ENCODE measurements at regions not wholly inside any gene's neighbourhood (a gene's known extent, or its start where the extent isn't known, plus 50 kb on each side); places are given as distances from the start of the nearest gene placed in this dataset.

DNA sequence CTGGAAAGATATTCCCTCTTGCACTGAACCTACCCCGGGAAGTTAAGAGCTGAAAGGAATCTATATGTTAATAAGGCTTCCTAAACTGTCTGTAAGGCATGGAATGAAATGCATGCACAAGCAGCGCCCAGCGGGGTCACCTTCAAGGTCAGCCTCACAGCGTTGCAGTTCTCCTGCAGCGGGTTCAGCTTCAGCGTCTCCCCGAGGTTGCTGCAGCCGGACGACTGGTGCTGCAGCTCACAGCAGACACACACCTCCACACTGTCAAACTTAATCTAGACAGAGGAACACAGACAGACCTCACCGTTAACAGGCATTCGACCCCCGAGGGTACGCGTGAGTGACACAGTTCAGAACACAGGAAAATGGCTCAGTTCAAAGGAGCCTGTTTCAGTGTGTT is 73.3 kb downstream of the NSMCE3 start:
- TF ChIP-seq CTCF (IDR thresholded peaks at IDR 0.05) = no peak
- TF ChIP-seq POLR2AphosphoS5 (IDR thresholded peaks at IDR 0.05; ENCODE audit: low read depth, low read length) = no peak
- no peak for TF ChIP-seq REST (IDR thresholded peaks at IDR 0.05; ENCODE audit: insufficient read depth in 1 of 2, low read depth in 2 of 2, low read length in 1 of 2)
- no peak for TF ChIP-seq SIN3A (IDR thresholded peaks at IDR 0.05; ENCODE audit: borderline replicate concordance, insufficient read depth, low read depth, low read length)
- no peak for TF ChIP-seq TCF7L2 (IDR thresholded peaks at IDR 0.05; ENCODE audit: low read depth, low read length)
- no peaks in the 10 kb centered on the region for H3K36me3 ChIP-seq (ENCODE audit: control insufficient read depth, insufficient read depth, low read length)
- no peak for ATAC-seq
- POLR2A ChIA-PET = no interaction called here
- intact Hi-C loops (cut with micrococcal nuclease; ENCODE audit: unreplicated experiment) (no loop called here), in situ Hi-C loops (cut with HindIII; ENCODE audit: low pct_unique_long_range_greater_than_20kb, low sequenced_read_pairs) (no loop called here)
- H3K9me3 ChIP-seq (ENCODE audit: control insufficient read depth, insufficient read depth, low read depth, low read length) = no peaks in the 10 kb centered on the region
- H3K27ac ChIP-seq (ENCODE audit: low read length) = no peak overlapping the region
- no TSS peak for BruUV-seq (replicated peaks)
- no peak for DNase-seq (ENCODE audit: low read depth, low spot score)
- CTCF ChIA-PET = no interaction called here
- H3K4me1 ChIP-seq (ENCODE audit: control insufficient read depth, insufficient read depth, low read length) = no peaks in the 10 kb centered on the region
- H3K4me3 ChIP-seq (ENCODE audit: low read depth in 2 of 2, low read length in 2 of 2) = no peak overlapping the region
- H3K27me3 ChIP-seq (ENCODE audit: control insufficient read depth, insufficient read depth, low read length) = peaks cover 5% of the 10 kb centered on the region; the same call in 1 of the 2 replicates

GRCh38 chr15:29194866-29195265 is 74.8 kb downstream of the NSMCE3 start:
- in situ Hi-C loops (cut with HindIII; ENCODE audit: low pct_unique_long_range_greater_than_20kb, low sequenced_read_pairs) (no loop called here), intact Hi-C loops (cut with micrococcal nuclease; ENCODE audit: unreplicated experiment) (no loop called here)
- ATAC-seq = no peak
- ChIA-PET POLR2A (no interaction called here), CTCF (no interaction called here)
- peaks cover 11% of the 10 kb centered on the region; the same call in 1 of the 2 replicates for H3K27me3 ChIP-seq (ENCODE audit: control insufficient read depth, insufficient read depth, low read length)
- no peaks in the 10 kb centered on the region for H3K36me3 ChIP-seq (ENCODE audit: control insufficient read depth, insufficient read depth, low read length)
- H3K4me1 ChIP-seq (ENCODE audit: control insufficient read depth, insufficient read depth, low read length) = no peaks in the 10 kb centered on the region
- TF ChIP-seq REST (IDR thresholded peaks at IDR 0.05; ENCODE audit: insufficient read depth in 1 of 2, low read depth in 2 of 2, low read length in 1 of 2) (no peak), TCF7L2 (IDR thresholded peaks at IDR 0.05; ENCODE audit: low read depth, low read length) (no peak), POLR2AphosphoS5 (IDR thresholded peaks at IDR 0.05; ENCODE audit: low read depth, low read length) (no peak)
- H3K9me3 ChIP-seq (ENCODE audit: control insufficient read depth, insufficient read depth, low read depth, low read length) = no peaks in the 10 kb centered on the region
- BruUV-seq (replicated peaks) = no TSS peak
- no peak overlapping the region for H3K27ac ChIP-seq (ENCODE audit: low read length)
- H3K4me3 ChIP-seq (ENCODE audit: low read depth in 2 of 2, low read length in 2 of 2) = no peak overlapping the region
- no peak for DNase-seq (ENCODE audit: low read depth, low spot score)

Measured in Panc1 (cell line).